ENCODE measurements at regions not wholly inside any gene's neighbourhood (a gene's known extent, or its start where the extent isn't known, plus 50 kb on each side); places are given as distances from the start of the nearest gene placed in this dataset.

- no peak for DNase-seq
These were observed 328.3 kb upstream of the ADGRL2 start for GRCh38 chr1:81472387-81472786.

- no peak for DNase-seq
These were observed 329.5 kb upstream of the ADGRL2 start for GRCh38 chr1:81471255-81471654.

DNA sequence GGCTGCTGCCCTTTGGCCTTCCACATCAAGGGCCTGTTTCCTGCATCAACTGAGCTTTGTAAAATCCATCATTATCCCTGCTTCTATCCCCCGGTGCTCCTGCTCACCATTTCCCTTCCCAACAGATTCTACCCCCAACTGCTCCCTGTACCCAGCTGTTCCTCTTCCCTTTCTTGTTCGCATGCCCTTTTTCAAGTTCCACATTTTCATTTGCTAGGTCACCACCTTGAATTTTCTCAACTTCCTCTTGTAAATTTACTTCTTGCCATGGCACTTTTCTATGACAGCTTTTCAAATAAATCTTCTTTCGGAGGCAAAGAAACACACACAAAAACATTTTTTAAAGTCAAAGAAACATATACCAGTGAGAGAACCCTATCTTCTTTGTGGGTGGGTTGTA is 330.5 kb upstream of the ADGRL2 start:
- no peak for DNase-seq

GRCh38 chr1:81467383-81467782 is 333.4 kb upstream of the ADGRL2 start:
- no peak for DNase-seq

GRCh38 chr1:81466961-81467360 is 333.8 kb upstream of the ADGRL2 start:
- no peak for DNase-seq

DNA sequence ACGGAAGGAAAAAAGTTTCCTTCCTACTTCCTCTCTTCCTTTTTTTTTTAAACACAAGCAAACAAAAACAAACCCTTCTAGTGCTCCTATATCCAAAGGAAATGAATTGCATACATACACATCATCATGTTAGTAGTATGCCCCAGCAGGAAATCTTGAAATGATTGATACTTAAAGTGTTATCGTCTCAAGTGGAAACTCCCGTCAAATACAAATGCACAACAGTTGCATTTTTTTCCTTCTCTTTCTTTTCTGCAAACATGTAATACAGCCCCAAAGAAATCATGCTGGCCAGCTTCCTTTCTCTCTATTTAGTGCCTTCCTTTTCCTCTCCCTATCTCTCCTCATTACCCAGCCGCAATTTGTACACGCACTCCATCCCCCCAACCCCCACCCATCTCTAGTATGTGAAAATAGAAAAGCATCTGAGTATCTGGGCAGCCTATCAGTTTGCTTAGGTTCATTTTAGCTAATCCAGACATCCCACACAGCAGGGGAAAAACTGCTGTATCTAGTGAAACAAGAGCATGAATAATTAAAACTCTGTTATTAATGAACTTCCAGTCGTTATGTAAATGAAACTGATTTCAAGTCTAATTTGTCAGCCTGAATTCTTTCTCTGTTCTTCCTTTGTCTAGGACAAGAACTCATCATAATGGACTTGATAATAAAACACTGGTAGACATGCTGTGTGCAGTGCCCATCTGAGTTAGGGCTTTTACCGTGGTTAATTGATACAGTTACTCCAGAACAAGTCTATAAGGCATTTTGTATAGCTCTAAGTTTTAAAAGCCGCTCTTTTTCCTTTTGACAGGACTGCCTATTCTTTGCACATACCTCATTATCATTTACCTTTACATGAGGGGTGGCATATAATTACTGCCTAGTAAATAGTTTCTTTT is 336.5 kb upstream of the ADGRL2 start:
- DNase-seq = no peak

- no peak for DNase-seq
These were observed 341.7 kb upstream of the ADGRL2 start for GRCh38 chr1:81459043-81459442.

GRCh38 chr1:81458186-81458585 is 342.5 kb upstream of the ADGRL2 start:
- no peak for DNase-seq

DNA sequence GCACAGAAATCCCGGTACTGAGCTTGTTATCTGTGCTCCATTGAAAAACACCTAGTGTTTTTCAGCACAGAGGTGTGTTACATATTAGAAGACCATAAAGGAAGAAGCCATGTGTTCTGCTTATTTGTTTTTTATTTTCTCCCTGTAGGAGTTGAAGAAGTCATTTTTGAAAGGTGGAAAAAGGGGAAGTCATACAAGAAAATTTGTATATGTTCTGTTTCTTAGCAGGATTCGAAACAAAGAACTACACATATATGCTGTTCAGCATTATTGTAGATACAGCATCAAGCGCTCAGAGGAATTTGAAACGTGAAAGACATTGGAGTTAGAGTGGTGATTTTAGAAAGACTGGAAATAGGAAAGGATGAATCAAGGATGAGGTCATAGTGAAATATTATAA is 345.3 kb upstream of the ADGRL2 start:
- no peak for DNase-seq

- no peak for DNase-seq
These were observed 346.8 kb upstream of the ADGRL2 start for GRCh38 chr1:81453971-81454370.

DNA sequence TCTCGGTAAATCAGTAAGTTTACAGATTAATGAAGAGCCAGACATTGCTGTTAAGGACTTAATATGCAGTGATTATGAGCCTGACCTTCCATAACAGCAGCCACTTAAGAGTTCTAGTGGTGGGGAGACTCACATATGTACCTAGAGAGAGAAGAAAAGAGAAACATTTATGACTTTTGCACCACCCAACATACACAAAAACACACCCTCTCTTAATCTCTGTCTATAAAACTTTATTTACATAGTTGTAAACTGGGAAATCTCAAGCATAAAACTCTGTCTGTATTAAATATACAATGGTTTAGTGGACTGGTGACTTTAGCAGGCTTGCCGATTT is 347.4 kb upstream of the ADGRL2 start:
- DNase-seq = no peak

- DNase-seq = no peak
These were observed 347.9 kb upstream of the ADGRL2 start for GRCh38 chr1:81452693-81453366.

DNA sequence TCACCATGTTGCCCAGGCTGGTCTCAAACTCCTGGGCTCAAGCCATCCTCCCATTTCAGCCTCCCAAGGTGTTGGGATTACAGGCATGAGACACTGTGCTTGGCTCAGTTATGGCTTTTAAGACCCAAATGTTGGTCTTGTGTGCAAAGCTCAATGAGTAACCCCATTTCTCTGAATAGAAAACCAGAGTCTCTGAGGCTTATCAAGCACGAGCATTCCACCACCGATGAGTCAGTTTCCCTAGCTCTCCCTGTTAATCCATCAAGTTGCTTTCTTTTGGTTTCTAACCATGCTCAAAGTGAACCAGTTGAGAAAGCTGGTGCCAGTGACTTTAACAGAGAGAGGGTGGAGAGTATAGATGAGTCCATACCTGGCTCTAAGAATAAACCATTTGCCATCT is 350.9 kb upstream of the ADGRL2 start:
- DNase-seq = no peak

DNA sequence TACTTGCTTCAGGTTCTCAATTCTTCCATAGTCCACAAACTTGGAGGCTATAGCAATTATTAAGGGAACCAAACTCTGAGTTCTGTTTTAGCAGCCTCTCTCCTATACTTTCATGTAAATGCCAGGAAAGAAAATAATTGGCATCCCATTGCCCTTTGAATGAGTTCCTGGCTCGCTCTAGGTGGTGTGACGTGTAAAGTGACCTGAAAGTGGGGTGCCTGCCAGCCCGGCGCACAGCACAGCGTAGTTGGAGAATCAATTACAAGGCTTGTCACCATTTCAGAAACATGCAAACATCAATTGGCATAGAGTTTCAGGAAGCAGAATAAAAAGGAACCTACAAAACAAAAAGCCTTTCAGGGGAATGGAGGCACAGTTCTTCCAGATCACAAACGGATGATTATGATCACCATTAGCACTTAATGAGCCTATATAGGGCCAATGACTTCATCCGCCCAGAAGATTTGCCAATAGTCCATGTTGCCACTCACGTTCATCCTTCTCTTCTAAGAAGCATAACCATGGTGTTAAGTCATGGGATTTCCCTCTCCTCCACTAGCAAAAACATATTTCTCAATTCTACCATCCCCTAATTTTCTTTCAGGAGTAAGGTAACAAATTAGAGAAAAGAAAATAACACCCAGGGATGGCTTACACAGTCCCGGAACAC is 354.6 kb upstream of the ADGRL2 start:
- no peak for DNase-seq

DNA sequence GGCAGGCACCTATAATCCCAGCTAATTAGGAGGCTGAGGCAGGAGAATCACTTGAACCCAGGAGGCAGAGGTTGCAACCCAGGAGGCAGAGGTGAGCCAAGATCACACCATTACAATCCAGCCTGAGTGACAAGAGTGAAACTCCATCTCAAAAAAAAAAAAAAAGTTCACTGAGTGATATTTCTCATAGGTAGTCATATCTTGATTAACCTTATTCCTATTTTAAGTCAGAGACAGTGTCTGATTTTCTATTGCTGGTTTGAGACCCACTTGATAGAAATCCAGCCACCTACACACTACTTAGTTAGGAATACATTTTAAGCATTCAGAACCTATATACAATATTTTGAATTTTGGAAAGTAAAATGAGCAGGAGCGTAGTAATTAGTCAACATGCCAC is 357.4 kb upstream of the ADGRL2 start:
- DNase-seq = no peak

DNA sequence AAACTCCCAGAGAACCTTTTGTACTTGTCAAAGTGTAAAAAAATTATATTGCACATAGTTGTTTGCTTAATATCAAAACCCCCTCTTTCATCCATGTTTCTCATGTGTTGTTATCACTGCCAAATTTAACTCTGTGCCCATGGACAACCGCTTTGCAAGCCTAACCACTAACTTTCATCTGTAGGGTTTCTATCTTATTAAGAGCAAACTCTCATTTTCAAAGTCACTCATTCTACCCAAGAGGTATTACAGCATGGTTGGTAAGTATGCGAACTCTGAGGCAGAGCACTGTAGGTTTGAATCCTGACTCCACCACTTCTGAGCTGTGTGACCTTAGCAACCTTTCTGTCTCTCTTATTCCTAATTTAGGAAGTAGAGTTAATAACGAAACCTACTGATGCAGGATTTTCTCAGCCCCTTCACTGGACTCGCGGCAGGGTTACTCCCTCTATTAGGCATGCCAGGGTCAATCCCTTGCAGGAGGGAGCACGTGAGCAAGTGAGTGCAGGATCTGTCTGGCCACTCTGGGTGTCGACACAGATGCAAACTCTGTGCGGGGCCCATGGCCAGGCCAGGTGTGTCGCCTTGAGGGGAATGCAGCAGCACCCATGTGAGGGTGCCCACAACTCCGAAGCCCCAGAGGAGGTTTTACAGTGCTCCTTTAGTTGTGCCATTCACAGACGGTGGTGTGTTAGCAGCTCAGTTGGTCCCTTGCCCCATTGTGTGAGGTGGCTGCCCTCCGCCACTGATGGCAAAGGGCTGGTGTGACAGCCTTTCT is 361.5 kb upstream of the ADGRL2 start:
- no peak for DNase-seq

DNA sequence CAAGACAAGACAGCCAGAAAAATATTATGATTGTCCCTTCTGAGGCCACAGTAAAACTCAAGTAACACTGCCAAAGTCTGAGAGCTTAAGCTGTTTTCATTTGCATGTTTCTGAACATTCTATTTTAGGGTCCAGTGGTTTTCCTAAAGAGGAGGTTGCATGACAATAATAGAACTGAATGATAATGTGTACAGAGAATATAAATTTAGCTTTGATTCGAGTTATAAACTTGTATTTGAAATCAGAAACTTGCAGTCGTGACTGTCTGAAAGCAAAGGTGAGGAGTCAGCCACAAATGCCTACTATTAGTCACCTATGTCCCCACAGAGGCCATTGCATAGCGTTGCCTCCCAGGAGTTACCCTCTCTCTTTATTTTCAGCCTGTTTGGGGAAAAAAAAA is 363.1 kb upstream of the ADGRL2 start:
- no peak for DNase-seq

GRCh38 chr1:81437213-81437612 is 363.5 kb upstream of the ADGRL2 start:
- DNase-seq = no peak

GRCh38 chr1:81435175-81435574 is 365.6 kb upstream of the ADGRL2 start:
- no peak for DNase-seq

- DNase-seq = no peak
These were observed 367.1 kb upstream of the ADGRL2 start for GRCh38 chr1:81433676-81434075.

- DNase-seq = no peak
These were observed 368.1 kb upstream of the ADGRL2 start for GRCh38 chr1:81432654-81433109.

- DNase-seq = peak; percentile 18
These were observed 368.7 kb upstream of the ADGRL2 start for GRCh38 chr1:81432059-81432458.

DNA sequence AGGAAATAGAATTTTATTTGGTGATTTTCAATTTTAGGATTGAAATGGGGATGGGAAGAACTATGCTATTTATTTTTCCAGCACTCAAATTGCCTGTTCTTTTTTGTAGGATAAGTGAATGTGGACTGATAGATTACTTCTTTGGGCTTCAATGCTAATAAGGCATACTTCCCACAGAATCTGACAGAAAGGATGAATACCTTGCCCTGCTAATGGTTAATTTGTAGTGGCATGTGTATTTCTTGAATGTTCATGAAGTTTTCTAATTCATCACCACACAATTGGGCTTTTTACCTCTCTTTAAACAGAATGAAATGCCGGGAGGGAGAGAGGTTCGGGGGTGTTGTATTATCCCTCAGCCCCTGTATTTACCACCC is 369.1 kb upstream of the ADGRL2 start:
- no peak for DNase-seq
